K562 (cell line): ENCODE measurements at regions not wholly inside any gene's neighbourhood (a gene's known extent, or its start where the extent isn't known, plus 50 kb on each side); places are given as distances from the start of the nearest gene placed in this dataset.

Experiments
- ATAC-seq: fragments of 200-7000 bp; cut with Tn5 transposase; 3 replicates; pipeline ENCODE4 v1.9.1; 2020; ENCODE audit warnings: moderate library complexity
- BruUV-seq: library from RNA; stranded (reverse); fragments of 400-500 nt; replicated peaks from 2 replicates; lab custom pipeline; 2021; lab: Mats Ljungman, UMichigan
- CTCF ChIA-PET: fragments of 300-600 bp; formaldehyde crosslinking; extraction: SDS; loops from one replicate; lab custom pipeline; 2021; ENCODE audit warnings: low intra/inter-chr PET ratio; lab: Yijun Ruan, JAX
- POLR2A ChIA-PET: fragments of 300-600, 350-650 bp; sonication (Branson Sonifier 250); formaldehyde crosslinking; extraction: SDS; loops from one replicate; lab custom pipeline; 2021; ENCODE audit warnings: antibody characterized with exemption, inconsistent platforms; lab: Yijun Ruan, JAX
- DNase-seq, 4 experiments: peaks; one replicate each; pipeline versions ENCODE4 v3.0.0 to v3.0.0-alpha.2; 2011 to 2018; ENCODE audit warnings: low spot score in 3 of 4, mixed read lengths in 3 of 4; ENCODE audit errors: extremely low read depth in 1 of 4
- FAIRE-seq: peaks from 2 replicates; lab custom pipeline; 2011; peaks lifted over from hg19 to GRCh38; lab: Jason Lieb, UNC
- H2AFZ ChIP-seq: 2 replicates; pipeline ENCODE4 v1.6.0; 2011; ENCODE audit warnings: low read depth, low read length, control low read depth, inconsistent platforms
- H3K27ac ChIP-seq: fragments of 200-600 bp; 3 replicates; pipeline ENCODE4 v1.8.0; 2011; ENCODE audit warnings: low read depth, mild to moderate bottlenecking, control low read depth, inconsistent platforms, low read length, moderate library complexity, mixed read lengths; ENCODE audit errors: extremely low read depth
- H3K27me3 ChIP-seq, 2 experiments: fragments of 300-600 bp in 1 of 2; 2 replicates in 1 of 2; 3 replicates in 1 of 2; pipeline versions ENCODE4 v1.6.0 to v1.8.0; 2011; ENCODE audit warnings: inconsistent platforms in 2 of 2, low read length in 2 of 2, mild to moderate bottlenecking in 1 of 2, mixed read lengths in 1 of 2, moderate library complexity in 1 of 2; ENCODE audit not compliant: control insufficient read depth in 2 of 2, insufficient read depth in 2 of 2
- H3K36me3 ChIP-seq: fragments of 300-600 bp; 3 replicates; pipeline ENCODE4 v1.8.0; 2011; ENCODE audit warnings: mild to moderate bottlenecking, low read length, inconsistent platforms; ENCODE audit not compliant: control insufficient read depth, insufficient read depth
- H3K4me1 ChIP-seq, 2 experiments: fragments of 200-600 bp in 1 of 2; replicated peaks in 1 of 2; 2 replicates in 1 of 2; 3 replicates in 1 of 2; pipeline versions ENCODE4 v1.5.1 to v1.8.0; 2011; ENCODE audit warnings: inconsistent platforms in 2 of 2, low read length in 2 of 2, mild to moderate bottlenecking in 1 of 2, mixed read lengths in 1 of 2, moderate library complexity in 1 of 2; ENCODE audit not compliant: control insufficient read depth in 2 of 2, insufficient read depth in 2 of 2
- H3K4me2 ChIP-seq: 2 replicates; pipeline ENCODE4 v1.6.1; 2011; ENCODE audit warnings: low read length, control low read depth, inconsistent platforms, mixed read lengths; ENCODE audit not compliant: insufficient read depth
- H3K4me3 ChIP-seq: fragments of 200-600 bp; sonication (generic), shearing (Covaris generic); 2 replicates; pipeline ENCODE4 v1.5.1; 2016; ENCODE audit warnings: control low read depth, inconsistent platforms
- H3K79me2 ChIP-seq: fragments of 200-600 bp; 3 replicates; pipeline ENCODE4 v1.8.0; 2011; ENCODE audit warnings: low read length, inconsistent platforms; ENCODE audit not compliant: control insufficient read depth, insufficient read depth
- H3K9ac ChIP-seq, 2 experiments: 2 replicates each; pipeline versions ENCODE4 v1.6.0 to v1.6.1; 2011; ENCODE audit warnings: low read depth in 2 of 2, low read length in 2 of 2, control low read depth in 1 of 2, inconsistent platforms in 1 of 2, mild to moderate bottlenecking in 1 of 2, mixed read lengths in 1 of 2; ENCODE audit not compliant: insufficient read depth in 1 of 2
- H3K9me1 ChIP-seq: one replicate; pipeline ENCODE4 v1.6.0; 2011; ENCODE audit warnings: inconsistent platforms, mild to moderate bottlenecking, low read length, moderate library complexity; ENCODE audit not compliant: control insufficient read depth, insufficient read depth
- H3K9me3 ChIP-seq: replicated peaks from 2 replicates; pipeline ENCODE4 v1.5.1; 2011; ENCODE audit warnings: low read depth, low read length, inconsistent platforms; ENCODE audit not compliant: control insufficient read depth, insufficient read depth
- H4K20me1 ChIP-seq: replicated peaks from 2 replicates; pipeline ENCODE4 v1.6.1; 2011; ENCODE audit warnings: low read length, inconsistent platforms, mixed read lengths; ENCODE audit not compliant: control insufficient read depth, insufficient read depth
- GABPB1 ChIP-seq: sonication (generic); formaldehyde crosslinking; IDR thresholded peaks from 2 replicates; pipeline ENCODE4 v1.8.0; 2022; ENCODE audit warnings: mild to moderate bottlenecking, missing genetic modification reagents
- LCOR ChIP-seq: sonication (generic); formaldehyde crosslinking; IDR thresholded peaks from 2 replicates; pipeline ENCODE4 v1.8.0; 2022; ENCODE audit warnings: mild to moderate bottlenecking, missing genetic modification reagents
- NFE2L1 ChIP-seq: fragments of 450-650 bp; IDR thresholded peaks from 2 replicates; pipeline ENCODE4 v1.6.1; 2016; ENCODE audit warnings: missing genetic modification characterization, low read depth, mild to moderate bottlenecking, missing compliant biosample characterization, moderate library complexity, borderline replicate concordance
- SAP30 ChIP-seq: fragments of 200-600 bp; sonication (generic); IDR thresholded peaks from 2 replicates; pipeline ENCODE4 v1.6.1; 2012; ENCODE audit warnings: borderline replicate concordance, low read depth, mild to moderate bottlenecking, moderate library complexity, low read length, control low read depth, inconsistent platforms; ENCODE audit not compliant: insufficient read depth, poor library complexity, severe bottlenecking
- STAG1 ChIP-seq: sonication (generic); formaldehyde crosslinking; IDR thresholded peaks from 2 replicates; pipeline ENCODE4 v1.5.0; 2020; ENCODE audit warnings: missing genetic modification reagents, borderline replicate concordance
- ZNF444 ChIP-seq: fragments of 250-450 bp; sonication (Bioruptor Pico); IDR thresholded peaks from 2 replicates; pipeline ENCODE4 v1.4.0; 2020; ENCODE audit warnings: mild to moderate bottlenecking, moderate library complexity
- WGBS: fragments of 100-300 bp; shearing (Covaris generic); methylation state at CpG from one replicate; pipeline ENCODE4 v1.1.6; 2016; ENCODE audit warnings: low coverage, mixed read lengths; ENCODE audit not compliant: insufficient coverage; ENCODE audit errors: missing lambda C conversion rate; 5-methylcytosine and 5-hydroxymethylcytosine counted together
- in situ Hi-C: fragments of 300-500 bp; cut with MboI; formaldehyde crosslinking; loops from 4 replicates; pipeline ENCODE4 v1.15.0; 2018; ENCODE audit warnings: inconsistent platforms, mixed read lengths
- intact Hi-C: fragments of 100-400 bp; cut with micrococcal nuclease; formaldehyde crosslinking; loops from 2 replicates; pipeline ENCODE4 v1.14.2; 2022
- TF ChIP-seq, protein P1 (sequence below): sonication (generic); formaldehyde crosslinking; IDR thresholded peaks from 2 replicates; pipeline ENCODE4 v1.4.0; 2020; ENCODE audit warnings: mild to moderate bottlenecking, missing genetic modification reagents
- TF ChIP-seq, protein P2 (sequence below): fragments of 200-600 bp; sonication (generic); IDR thresholded peaks from one replicate; pipeline ENCODE4 v1.6.1; 2012; ENCODE audit warnings: mild to moderate bottlenecking, low read depth, low read length, inconsistent platforms

DNA sequence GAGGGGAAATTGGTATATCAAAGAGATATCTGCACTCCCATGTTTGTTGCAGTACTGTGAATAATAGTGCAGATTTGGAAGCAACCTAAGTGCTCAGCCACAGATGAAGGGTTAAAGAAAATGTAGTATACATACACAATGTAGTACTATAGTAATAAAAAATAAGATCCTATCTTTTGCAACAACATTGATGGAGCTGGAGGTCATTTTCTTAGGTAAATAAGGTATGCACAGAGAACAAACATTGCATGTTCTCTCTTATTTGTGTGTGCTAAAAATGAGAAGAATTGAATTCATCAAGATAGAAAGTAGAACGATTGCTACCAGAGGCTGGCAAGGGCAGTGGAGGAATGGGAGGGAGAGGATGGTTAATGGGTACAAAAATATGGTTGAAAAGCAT lies 117.9 kb upstream of the TRAM1L1 start (continued):
- TF ChIP-seq, protein P1, sequence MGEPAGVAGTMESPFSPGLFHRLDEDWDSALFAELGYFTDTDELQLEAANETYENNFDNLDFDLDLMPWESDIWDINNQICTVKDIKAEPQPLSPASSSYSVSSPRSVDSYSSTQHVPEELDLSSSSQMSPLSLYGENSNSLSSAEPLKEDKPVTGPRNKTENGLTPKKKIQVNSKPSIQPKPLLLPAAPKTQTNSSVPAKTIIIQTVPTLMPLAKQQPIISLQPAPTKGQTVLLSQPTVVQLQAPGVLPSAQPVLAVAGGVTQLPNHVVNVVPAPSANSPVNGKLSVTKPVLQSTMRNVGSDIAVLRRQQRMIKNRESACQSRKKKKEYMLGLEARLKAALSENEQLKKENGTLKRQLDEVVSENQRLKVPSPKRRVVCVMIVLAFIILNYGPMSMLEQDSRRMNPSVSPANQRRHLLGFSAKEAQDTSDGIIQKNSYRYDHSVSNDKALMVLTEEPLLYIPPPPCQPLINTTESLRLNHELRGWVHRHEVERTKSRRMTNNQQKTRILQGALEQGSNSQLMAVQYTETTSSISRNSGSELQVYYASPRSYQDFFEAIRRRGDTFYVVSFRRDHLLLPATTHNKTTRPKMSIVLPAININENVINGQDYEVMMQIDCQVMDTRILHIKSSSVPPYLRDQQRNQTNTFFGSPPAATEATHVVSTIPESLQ (CRISPR knock-in tag), result no peak
- TF ChIP-seq ZNF444 (CRISPR knock-in tag), result no peak

DNA sequence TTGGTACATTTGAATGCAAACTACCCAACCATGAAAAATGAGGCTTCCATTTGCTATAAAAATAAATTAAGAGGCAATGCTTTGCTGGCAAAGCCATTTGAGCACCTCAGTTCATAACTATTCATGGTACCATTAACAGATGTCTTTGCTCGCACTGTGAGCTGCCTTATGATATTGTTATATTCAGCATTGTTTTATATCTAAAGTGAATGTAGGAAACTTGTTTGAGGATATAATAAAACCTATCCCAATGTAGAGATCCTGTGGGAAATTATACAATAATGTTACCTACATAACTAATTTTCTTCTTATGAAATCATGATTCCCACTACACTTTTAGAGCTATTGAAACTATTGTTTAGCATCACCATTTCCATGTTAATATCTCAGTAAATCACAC lies 125.2 kb upstream of the TRAM1L1 start:
- H3K4me2 ChIP-seq, result no peak overlapping the region
- no peak for DNase-seq
- no peaks in the 10 kb centered on the region for H3K27me3 ChIP-seq
- 0% methylated on average over 1 of the region's 1 CpG for WGBS
- POLR2A ChIA-PET, result no interaction called here
- CTCF ChIA-PET, result no interaction called here
- H3K27ac ChIP-seq, result no peak overlapping the region
- in situ Hi-C loops (no loop called here), intact Hi-C loops (no loop called here)
- H3K9ac ChIP-seq, result no peak overlapping the region
- no peaks in the 10 kb centered on the region for H3K9me1 ChIP-seq
- no peaks in the 10 kb centered on the region for H3K79me2 ChIP-seq
- H2AFZ ChIP-seq, result no peak overlapping the region
- H4K20me1 ChIP-seq, result no peaks in the 10 kb centered on the region
- H3K9me3 ChIP-seq, result no peaks in the 10 kb centered on the region
- H3K36me3 ChIP-seq, result no peaks in the 10 kb centered on the region
- no TSS peak for BruUV-seq
- H3K4me1 ChIP-seq, result no peaks in the 10 kb centered on the region
- no peak overlapping the region for H3K4me3 ChIP-seq
- no peak for ATAC-seq
- no peak for FAIRE-seq
- TF ChIP-seq SAP30 (no peak), STAG1 (CRISPR knock-in tag) (no peak), GABPB1 (CRISPR knock-in tag) (no peak), LCOR (CRISPR knock-in tag) (no peak), NFE2L1 (tag) (no peak)
- TF ChIP-seq, protein P2, sequence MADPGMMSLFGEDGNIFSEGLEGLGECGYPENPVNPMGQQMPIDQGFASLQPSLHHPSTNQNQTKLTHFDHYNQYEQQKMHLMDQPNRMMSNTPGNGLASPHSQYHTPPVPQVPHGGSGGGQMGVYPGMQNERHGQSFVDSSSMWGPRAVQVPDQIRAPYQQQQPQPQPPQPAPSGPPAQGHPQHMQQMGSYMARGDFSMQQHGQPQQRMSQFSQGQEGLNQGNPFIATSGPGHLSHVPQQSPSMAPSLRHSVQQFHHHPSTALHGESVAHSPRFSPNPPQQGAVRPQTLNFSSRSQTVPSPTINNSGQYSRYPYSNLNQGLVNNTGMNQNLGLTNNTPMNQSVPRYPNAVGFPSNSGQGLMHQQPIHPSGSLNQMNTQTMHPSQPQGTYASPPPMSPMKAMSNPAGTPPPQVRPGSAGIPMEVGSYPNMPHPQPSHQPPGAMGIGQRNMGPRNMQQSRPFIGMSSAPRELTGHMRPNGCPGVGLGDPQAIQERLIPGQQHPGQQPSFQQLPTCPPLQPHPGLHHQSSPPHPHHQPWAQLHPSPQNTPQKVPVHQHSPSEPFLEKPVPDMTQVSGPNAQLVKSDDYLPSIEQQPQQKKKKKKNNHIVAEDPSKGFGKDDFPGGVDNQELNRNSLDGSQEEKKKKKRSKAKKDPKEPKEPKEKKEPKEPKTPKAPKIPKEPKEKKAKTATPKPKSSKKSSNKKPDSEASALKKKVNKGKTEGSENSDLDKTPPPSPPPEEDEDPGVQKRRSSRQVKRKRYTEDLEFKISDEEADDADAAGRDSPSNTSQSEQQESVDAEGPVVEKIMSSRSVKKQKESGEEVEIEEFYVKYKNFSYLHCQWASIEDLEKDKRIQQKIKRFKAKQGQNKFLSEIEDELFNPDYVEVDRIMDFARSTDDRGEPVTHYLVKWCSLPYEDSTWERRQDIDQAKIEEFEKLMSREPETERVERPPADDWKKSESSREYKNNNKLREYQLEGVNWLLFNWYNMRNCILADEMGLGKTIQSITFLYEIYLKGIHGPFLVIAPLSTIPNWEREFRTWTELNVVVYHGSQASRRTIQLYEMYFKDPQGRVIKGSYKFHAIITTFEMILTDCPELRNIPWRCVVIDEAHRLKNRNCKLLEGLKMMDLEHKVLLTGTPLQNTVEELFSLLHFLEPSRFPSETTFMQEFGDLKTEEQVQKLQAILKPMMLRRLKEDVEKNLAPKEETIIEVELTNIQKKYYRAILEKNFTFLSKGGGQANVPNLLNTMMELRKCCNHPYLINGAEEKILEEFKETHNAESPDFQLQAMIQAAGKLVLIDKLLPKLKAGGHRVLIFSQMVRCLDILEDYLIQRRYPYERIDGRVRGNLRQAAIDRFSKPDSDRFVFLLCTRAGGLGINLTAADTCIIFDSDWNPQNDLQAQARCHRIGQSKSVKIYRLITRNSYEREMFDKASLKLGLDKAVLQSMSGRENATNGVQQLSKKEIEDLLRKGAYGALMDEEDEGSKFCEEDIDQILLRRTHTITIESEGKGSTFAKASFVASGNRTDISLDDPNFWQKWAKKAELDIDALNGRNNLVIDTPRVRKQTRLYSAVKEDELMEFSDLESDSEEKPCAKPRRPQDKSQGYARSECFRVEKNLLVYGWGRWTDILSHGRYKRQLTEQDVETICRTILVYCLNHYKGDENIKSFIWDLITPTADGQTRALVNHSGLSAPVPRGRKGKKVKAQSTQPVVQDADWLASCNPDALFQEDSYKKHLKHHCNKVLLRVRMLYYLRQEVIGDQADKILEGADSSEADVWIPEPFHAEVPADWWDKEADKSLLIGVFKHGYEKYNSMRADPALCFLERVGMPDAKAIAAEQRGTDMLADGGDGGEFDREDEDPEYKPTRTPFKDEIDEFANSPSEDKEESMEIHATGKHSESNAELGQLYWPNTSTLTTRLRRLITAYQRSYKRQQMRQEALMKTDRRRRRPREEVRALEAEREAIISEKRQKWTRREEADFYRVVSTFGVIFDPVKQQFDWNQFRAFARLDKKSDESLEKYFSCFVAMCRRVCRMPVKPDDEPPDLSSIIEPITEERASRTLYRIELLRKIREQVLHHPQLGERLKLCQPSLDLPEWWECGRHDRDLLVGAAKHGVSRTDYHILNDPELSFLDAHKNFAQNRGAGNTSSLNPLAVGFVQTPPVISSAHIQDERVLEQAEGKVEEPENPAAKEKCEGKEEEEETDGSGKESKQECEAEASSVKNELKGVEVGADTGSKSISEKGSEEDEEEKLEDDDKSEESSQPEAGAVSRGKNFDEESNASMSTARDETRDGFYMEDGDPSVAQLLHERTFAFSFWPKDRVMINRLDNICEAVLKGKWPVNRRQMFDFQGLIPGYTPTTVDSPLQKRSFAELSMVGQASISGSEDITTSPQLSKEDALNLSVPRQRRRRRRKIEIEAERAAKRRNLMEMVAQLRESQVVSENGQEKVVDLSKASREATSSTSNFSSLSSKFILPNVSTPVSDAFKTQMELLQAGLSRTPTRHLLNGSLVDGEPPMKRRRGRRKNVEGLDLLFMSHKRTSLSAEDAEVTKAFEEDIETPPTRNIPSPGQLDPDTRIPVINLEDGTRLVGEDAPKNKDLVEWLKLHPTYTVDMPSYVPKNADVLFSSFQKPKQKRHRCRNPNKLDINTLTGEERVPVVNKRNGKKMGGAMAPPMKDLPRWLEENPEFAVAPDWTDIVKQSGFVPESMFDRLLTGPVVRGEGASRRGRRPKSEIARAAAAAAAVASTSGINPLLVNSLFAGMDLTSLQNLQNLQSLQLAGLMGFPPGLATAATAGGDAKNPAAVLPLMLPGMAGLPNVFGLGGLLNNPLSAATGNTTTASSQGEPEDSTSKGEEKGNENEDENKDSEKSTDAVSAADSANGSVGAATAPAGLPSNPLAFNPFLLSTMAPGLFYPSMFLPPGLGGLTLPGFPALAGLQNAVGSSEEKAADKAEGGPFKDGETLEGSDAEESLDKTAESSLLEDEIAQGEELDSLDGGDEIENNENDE, result no peak
